AML-193 (cell line): ENCODE measurements at regions not wholly inside any gene's neighbourhood (a gene's known extent, or its start where the extent isn't known, plus 50 kb on each side); places are given as distances from the start of the nearest gene placed in this dataset.

Experiments
- DNase-seq, 2 experiments: peaks; one replicate each; lab custom pipeline; 2025; lab: John Stamatoyannopoulos, UW

GRCh38 chr9:88692827-88693226 is 157.8 kb downstream of the NXNL2 start:
- no peak for DNase-seq

GRCh38 chr9:88694625-88695024 is 159.6 kb downstream of the NXNL2 start:
- DNase-seq = no peak

- no peak for DNase-seq
These were observed 161.5 kb downstream of the NXNL2 start for GRCh38 chr9:88696501-88696900.

GRCh38 chr9:88697764-88698432 is 162.9 kb downstream of the NXNL2 start:
- DNase-seq = no peak

- no peak for DNase-seq
These were observed 168.0 kb downstream of the NXNL2 start for GRCh38 chr9:88702985-88703384.

GRCh38 chr9:88706193-88707113 is 171.5 kb downstream of the NXNL2 start:
- DNase-seq = no peak

- DNase-seq = no peak
These were observed 175.5 kb downstream of the NXNL2 start for GRCh38 chr9:88710449-88710848.

- DNase-seq = no peak
These were observed 176.7 kb downstream of the NXNL2 start for GRCh38 chr9:88711719-88712118.

GRCh38 chr9:88712484-88712883 is 177.5 kb downstream of the NXNL2 start:
- DNase-seq = no peak

- no peak for DNase-seq
These were observed 178.0 kb downstream of the NXNL2 start for GRCh38 chr9:88713010-88713409.

- DNase-seq = no peak
These were observed 181.8 kb downstream of the NXNL2 start for GRCh38 chr9:88716596-88717290.

- no peak for DNase-seq
These were observed 186.0 kb downstream of the NXNL2 start for GRCh38 chr9:88721025-88721424.

- DNase-seq = no peak
These were observed 186.7 kb downstream of the NXNL2 start for GRCh38 chr9:88721495-88722279.

GRCh38 chr9:88722753-88723152 is 187.8 kb downstream of the NXNL2 start:
- DNase-seq = peak; percentile 6 to 20

GRCh38 chr9:88723751-88724150 is 188.8 kb downstream of the NXNL2 start:
- no peak for DNase-seq

- DNase-seq = no peak
These were observed 189.4 kb downstream of the NXNL2 start for GRCh38 chr9:88724331-88724730.

- DNase-seq = no peak
These were observed 190.5 kb downstream of the NXNL2 start for GRCh38 chr9:88725300-88726019.

- DNase-seq = no peak
These were observed 191.8 kb downstream of the NXNL2 start for GRCh38 chr9:88726803-88727202.

GRCh38 chr9:88730780-88731179 is 195.8 kb downstream of the NXNL2 start:
- DNase-seq = no peak

GRCh38 chr9:88732128-88732527 is 197.2 kb downstream of the NXNL2 start:
- DNase-seq = no peak
